GM12872 (cell line): ENCODE measurements at regions not wholly inside any gene's neighbourhood (a gene's known extent, or its start where the extent isn't known, plus 50 kb on each side); places are given as distances from the start of the nearest gene placed in this dataset.

Experiments used
- CTCF ChIP-seq: IDR thresholded peaks from 3 replicates; pipeline ENCODE4 v1.5.1; 2011; ENCODE audit warnings: low read depth, mild to moderate bottlenecking, low read length, moderate library complexity; ENCODE audit not compliant: insufficient read depth

GRCh38 chr2:111227716-111228141, 107.0 kb downstream of the BCL2L11 start:
- no peak for TF ChIP-seq CTCF

- TF ChIP-seq CTCF = no peak
These were observed 111.0 kb downstream of the BCL2L11 start for GRCh38 chr2:111231532-111232252.

GRCh38 chr2:111235192-111236015, 114.7 kb downstream of the BCL2L11 start:
- TF ChIP-seq CTCF = no peak

DNA sequence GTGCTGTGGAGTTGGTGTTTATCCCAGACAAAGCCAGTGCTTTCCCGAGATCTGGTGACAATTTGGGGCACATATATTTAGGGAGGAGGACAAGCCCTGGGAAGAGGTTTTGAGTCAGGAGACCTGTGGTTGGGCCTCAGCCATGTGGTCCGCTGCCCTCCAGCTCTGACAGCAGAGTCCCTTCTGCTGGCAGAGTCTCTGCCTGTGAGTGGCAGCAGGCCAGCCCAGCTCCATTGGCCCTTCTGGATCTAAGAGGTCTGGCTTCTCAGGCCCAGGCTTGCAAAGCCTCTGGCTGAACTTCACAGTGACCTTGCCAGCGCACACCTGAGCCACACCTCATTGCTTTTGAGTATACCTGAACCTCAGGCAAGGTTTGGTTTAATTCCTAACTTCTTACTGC, 115.3 kb downstream of the BCL2L11 start:
- no peak for TF ChIP-seq CTCF

- TF ChIP-seq CTCF = no peak
These were observed 117.6 kb downstream of the BCL2L11 start for GRCh38 chr2:111238296-111238695.

DNA sequence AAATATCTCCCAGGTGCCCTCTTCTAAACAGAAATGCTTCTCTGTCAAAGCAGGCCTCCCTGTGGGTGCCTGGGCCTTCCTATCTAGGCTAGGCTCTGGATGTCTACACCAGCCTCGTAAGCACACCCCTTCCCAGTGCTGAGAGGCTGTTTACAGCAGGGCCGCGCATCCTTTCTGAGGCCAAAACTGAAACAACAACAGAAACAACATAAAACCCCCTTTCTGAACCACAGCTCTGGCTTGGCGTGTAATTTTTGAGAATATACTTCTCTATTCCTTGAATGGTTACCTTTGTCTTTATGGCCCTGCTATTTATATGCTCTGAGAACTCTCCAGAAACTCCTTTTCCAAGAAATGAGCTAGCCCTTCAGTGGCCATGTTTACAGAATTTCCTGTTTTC, 118.4 kb downstream of the BCL2L11 start:
- no peak for TF ChIP-seq CTCF

DNA sequence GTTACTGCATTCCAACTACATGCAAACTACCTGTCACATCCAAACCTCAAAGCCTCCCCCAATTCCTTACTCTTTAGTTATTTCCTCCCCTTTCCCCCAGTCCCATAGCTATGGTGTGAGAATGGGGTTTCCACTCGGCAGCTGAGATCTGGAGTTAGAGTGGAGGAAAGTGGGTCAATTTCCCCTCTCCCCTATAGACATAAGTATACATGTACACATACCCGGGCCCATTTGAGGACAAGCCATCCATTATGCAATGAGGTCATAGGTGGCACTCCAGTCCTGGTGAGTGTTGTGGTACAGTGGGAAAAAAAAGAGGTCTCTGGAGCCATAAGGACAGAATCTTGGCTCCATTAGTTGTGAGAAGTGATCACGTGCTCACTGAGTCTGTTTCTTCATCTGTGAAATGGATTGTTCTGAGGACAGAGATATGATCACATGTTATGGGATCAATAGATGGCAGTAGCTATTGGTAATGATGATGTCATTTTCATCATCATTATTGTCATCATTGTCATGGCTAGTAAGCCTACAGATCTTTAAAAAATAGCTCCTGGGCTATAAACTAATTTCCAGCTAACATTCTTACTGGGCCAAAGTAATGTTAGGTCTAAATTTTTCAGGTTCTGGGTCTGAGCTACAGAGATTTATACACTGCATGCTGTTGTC, 119.0 kb downstream of the BCL2L11 start:
- TF ChIP-seq CTCF = no peak
